Epidermal melanocyte (primary cell): ENCODE measurements at regions not wholly inside any gene's neighbourhood (a gene's known extent, or its start where the extent isn't known, plus 50 kb on each side); places are given as distances from the start of the nearest gene placed in this dataset.

Experiments used
- DNase-seq: peaks from one replicate; pipeline ENCODE4 v3.0.0; 2011; ENCODE audit warnings: low spot score; ENCODE audit not compliant: insufficient read length

DNA sequence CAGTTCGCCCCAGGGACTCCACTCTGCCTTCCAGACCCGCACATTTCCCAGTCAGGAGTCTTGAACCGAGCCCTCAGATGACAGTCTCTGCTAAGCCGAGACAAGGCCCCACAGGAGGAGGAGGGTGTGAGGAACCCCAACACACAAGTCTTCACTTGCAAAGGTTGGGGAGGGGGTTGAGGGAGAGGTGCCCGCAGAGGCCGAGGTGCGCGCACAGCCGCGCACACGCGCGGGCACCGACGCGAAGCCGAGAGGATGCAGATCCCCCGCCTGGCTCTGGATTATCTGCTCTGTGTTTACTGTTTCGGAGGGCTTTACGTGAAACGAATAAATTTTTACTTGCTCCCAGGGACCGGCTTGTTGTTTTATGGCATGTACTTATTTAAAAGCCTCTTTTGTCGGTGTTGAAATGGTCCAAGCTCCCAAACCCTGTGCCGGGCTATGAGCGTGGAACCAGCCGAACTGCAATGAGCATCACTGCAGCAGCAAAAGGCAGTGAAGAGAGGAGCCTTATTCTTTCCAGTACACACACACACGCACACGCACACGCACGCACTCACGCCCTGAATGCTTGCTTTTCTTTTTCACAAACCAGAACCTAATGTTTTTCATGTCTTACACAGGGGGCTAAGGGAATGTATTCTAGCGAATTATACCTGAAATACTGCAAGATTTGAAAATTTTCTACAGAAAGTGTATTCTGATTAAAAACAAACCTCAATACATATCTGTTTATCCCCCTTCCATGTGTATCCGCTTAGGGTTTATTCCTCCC lies 297.7 kb downstream of the PARP8 start:
- no peak for DNase-seq

DNA sequence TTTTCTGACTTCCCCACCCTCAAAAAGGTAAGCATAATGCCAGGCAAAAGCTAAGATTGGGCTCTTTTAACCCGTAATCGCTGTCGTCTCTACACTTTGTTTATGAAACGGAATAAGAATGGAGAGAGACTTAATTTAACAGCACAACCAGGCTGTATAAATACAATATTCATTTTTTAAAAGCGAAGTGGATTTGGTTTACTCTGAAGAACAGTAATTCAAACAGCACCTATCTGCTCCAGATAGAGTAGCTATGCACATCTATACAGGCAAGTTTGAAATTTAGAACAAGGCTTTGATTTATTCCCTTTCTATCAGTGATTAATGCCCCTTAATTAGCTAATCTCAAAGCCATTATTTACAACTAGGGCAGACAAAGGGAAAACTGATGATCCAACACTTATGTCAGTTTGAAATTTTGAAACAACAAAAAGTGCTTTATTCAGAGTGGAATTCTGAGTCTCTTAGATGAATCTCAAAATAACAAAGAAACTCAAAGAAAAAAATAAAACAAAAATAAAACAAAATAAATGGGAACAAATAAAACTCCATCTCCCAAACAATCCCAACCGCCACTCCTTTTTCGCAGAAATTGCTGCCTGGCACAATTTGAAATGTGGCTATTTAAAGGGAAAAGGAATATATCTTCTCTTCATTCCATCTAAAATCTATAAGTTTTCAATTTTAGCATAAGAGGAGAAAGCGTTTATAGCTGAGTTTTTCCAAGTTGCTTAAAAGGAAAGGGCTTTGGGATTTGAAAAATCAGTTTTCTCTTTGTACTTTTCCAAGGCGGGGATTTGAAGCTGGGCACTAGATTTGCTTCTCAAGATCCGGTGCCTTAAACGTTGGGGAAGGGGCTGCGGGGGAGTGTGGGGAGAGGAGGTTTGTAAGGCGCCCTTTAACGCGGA lies 298.6 kb downstream of the PARP8 start:
- no peak for DNase-seq

DNA sequence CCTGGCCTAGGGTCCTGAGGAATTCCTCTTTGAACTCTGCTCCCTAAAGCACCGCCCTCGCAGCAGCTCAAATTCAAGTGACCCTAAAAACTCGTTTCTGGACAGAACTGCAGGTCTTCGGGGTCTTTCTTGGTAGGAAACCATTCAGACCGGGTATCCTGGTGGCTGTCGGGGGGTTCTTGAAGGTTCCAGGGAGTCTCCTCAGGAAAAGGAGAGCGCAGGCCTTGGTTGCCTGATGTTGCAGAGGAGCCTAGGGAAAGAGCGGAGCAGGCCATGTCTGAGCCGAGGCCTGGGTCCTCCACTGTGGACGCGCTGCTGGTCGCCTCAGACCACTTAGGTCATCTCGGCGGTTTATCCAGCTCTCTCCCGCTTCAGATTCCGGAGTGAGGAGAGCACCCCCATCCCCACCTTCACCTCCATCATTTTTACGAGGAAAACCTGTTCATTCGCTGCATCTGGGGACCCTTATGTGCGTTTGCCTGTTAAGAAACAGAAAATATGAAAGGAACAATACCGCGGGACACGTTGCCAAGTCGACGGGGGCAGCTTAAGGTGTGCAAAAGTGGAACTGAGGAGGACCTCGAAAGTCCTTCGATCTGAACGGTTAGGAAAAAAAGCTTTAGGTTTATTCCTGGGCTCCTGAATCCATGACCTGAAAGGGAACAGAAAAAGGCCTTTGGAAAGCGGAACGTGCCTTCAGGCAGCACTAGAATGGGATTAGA lies 299.4 kb downstream of the PARP8 start:
- no peak for DNase-seq

DNA sequence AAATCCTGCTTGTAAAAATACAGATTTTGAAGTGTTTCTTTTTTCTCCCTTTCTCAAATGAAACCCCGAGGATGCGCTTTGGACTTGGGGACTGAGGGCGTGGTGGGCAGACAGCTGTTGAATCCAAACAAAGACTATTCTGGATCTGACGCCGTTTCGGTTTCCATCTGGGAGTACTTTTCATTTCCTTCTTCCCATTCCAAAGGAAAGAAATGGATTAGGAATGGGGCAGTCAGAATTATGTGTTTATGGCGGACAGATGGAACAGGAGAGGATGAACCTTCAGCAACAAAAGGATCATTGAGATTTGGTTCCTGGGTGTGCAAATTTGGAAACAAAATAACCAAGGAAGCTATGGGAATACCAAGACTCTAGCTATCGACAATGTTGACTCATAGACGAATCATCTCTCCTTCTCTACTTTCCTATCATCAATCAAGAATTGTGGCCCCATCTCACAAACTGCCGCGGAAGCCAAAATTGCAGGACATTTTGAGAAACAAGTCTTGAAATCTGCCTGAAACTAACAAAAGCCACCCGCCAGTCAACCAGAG lies 300.6 kb downstream of the PARP8 start:
- DNase-seq = no peak

DNA sequence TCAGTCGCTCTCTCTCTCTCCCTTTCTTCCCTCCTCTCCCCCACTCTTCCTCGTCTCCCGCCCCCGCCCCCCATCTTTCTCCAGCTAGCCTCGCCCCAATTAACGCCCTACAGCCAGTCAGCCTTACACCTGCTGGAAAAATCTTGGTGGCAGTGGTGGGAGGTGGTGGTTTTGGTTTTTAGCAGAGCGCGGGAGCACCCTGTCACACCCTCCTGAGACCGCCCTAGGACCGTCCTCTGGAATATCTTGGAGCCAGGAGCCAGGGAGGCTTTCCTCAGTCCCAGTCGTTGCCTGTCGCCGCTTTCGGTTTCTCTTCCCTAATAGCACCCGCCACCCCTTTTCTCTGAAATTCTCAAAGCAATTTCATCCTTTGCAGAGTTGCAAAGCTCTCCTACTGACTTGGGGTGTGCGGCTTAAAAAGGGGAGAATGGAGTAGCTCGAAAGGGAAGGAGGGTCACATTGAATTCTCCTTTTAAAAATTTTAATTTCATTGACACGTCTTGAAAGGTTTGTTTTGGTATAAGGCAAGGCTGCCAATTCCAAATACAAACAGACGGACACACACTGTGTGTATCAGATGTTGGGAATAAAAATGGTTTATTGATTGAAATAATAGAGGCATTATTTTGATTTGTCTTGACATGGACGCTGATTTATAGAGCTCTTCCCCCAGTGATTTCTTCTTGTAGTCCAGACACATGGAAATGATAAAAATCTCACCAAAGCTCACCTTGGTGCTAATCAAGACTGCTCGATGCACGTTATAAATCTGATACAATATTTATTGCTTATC lies 301.3 kb downstream of the PARP8 start:
- no peak for DNase-seq

DNA sequence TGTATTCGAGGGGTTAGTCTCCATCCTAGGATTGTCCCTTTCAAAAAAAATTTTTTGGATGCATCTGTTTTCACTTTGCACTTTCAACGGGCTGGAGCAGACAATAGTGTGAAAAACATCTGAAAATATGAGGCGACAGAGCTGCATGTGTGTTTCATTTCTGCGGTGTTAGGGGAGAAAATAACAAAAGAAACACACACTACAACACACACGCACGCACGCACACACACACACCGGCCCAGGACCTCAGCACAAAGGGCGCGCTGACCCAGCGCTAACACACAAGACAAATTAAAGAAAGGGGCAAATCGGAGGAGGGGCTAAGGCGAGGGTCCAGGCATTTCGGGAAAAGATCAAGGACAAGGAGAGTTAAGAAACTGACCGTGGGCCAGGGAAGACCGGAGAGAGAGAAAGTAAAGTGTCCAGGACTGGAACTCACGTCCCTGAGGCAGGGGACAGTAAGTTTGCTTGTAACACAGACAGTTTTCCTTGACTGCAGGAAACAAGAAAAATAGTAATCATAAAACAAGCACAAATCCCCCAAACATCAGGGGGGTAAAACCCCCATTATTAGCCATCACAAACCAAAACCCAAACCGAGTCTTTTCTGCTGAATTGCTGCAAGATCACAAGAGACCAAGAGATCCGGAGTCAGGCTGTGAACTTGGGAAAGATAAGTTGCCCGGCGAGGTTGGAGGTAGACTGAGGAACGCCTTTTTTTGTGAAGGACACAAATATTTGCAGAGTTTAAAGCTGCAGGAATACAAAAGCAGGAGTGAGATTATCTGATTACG lies 302.1 kb downstream of the PARP8 start:
- DNase-seq = no peak

DNA sequence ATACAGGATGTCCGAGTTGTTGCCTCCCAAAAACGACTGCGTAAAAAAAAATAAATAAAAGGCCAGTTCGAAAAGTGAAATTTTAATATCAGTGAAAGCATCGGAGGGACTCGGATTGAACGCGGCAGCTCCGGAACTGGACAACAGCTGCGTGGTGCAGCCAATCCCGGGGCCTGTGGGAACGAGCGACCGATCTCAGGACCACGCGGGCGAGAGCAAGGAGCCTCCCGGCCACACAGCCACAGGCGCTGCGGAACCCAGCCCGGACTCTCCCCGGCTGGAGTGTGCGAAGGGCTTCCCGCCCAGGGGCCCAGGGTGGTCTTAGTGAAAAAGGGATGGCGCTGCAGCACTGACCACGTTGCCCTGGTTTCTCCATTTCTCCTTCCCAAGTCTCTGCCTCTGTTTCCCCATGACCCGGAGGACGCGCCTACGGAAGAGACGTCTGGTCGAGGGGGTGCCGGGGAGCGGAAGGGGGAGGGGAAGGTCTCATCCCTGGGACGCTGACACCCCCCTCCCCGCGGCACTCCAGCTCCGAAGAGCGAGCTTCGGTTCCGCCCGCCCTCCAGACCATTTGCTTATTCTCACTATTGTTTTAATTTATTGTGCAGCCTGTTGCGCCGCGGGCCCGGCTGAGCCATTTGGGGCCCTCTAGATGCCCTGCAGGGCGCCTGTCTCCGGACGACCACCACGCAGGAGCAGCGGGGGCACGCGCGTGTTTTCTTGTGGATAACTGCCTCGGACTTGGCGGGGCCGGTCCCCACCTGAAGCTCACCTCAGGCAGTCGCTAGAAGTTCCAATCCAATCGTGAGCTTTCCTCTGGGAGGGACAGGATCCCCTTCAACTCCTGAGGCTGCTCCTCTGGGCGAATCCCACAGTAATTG lies 303.0 kb downstream of the PARP8 start:
- DNase-seq = no peak

DNA sequence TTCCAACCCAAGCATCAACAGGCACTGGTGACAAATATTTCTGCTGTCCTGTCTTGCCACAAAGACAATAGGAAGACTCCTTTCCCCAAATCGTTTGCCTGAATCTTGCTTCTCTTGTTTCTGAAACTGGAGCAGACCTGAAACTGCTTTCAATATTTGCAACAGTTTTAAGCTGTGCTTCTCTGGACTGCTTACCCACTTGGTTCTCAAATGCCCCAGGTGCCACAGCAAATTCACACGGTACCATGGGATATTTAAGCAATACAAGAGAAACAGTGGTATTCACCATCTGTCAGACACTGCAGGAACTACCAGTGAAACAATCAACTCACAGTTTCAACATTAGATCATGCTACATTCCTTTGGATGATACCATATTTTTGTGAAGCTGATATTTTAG lies 309.4 kb downstream of the PARP8 start:
- DNase-seq = no peak

DNA sequence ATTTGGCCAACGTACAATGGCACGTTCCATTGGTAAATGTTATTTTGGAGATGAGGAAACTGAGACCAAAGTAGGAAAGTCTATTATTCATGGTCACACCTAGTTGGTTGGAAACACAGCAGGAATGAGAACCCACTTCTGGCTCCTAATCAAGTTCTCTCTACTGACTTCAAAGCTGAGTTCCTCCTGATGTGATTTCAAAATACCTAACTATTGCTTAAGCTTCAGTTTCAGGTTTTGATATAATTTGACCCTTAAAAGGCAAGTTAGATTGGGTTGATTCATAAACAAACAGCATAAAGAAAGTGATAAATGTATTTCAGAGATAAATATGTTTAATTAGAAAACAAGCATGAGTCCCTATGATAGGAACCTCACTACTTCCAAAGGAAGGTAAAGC lies 312.5 kb downstream of the PARP8 start:
- DNase-seq = no peak

DNA sequence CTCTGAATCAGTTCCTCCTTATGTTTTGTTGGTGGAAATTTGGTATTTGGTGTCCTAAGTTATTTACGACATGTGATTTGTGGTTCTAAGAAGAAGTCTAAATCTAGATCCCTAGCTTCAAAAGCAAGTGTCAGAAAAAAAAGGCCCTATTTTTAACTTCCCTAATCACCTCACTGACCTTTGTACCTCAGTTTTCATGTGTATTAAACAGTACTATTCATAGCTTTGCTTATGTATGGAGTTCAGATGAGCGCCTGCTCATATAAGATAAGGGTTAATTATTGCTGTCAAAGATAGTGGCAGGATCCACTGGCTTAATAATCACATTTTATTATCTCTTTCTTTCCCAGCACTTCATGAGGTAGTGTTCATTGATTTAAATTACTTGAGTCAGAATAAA lies 318.2 kb downstream of the PARP8 start:
- DNase-seq = no peak

DNA sequence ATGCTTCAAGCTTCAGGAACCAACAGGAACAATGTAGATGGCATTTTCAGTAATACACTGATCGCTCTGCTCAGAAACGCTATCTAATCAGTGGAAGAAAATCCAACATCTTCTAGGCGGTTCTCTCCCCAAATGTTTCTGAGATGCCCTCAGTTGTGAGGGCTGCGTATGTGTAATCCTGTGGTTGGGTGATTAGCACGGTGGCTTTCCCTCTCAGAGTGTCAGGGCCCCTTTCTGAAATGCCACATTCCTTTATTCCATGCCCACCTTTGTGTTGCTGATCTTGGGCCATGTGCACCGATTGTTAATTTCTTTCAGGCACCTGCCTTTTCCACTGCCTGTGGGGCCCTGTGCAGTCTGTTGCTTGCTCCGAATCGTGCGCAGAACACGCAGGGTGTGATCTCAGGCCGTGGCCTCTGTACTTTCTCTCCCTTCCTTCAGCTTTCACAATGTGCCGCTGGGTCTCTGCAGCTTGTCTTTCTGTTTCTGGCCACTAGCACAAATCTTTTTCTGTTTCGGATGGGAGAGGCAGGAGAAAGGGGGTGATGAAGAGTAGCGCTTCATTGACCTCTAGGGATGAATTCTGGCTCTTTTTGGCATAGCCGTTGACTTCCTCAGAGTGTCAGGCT lies 324.0 kb downstream of the PARP8 start:
- no peak for DNase-seq

DNA sequence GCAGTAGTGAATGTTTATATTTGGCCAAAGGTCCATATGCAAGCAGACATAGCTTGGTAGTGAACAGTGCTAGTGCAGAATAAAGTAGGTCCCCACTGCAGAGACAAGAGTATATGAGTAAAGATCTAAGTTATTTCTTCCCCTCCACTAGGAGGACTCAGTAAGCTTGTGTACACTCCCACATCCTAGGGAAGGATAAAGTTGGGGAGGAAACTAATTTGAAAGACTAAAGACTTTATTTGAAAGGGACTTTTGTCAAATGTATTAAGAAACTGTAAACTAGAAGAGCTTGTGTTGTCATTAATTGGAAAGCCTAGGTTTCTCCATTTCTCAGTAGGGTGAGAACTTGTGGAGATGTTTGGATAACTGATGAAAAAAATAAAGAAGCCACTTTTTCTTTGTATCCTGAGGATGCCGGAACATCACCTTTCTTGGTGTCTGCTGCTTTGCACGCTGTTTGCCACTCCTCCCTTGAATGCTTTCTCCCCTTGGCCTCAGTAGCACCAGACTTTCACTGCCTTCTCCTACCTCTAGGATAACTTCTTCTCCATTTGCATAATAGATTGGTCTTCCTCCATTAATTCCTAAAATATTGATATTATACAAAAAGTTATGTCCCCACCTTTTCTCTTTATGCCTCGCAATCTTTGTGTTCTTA lies 329.0 kb downstream of the PARP8 start:
- no peak for DNase-seq

DNA sequence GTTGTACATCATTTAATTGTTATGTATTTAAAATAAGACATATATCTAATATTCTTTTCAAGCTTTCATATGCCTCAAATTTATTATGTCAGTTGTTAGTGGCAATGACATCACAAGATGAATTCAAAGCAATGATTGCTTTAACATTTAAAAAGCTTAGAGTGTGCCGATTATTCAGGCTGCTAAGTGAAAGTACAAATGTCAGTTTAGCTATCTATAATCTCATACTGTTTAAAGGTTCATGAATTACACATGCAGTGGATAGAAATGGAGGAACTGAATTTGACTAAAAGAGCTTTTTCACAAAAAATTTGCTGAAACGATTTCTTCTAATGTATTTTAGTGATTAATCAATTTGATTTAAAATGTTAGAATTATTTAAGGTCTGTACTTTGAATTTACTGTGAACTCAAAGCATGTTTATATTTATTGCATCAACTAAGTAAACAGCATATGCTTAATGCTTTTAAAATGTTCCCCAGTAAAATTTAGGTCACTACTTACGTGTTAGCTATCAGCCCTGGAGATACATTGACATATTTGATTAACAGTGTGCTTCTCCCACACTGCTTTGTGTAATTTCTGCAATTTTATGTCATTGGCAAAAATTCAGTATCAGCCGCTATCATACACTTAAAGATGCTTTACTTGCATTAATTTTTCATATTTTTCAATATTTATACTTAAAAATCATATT lies 334.9 kb downstream of the PARP8 start:
- no peak for DNase-seq

DNA sequence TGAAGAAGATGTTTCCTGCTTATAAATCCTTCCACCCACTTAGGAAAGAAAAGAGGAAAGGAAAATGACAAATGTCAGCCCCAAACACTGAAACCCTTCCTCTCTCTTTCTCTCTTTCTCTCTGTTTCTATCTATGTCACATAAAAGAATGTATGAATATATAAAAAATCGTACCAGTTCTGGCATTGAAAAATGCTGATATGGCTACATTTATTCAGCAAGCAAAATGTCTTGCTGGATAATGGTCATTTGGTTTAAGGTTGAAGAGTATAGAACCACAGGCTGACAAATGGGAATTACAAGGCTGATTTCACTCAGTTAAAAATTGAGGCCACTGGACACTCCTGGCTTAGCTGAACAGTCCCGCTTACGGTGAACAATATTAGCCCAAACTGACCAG lies 335.9 kb downstream of the PARP8 start:
- no peak for DNase-seq

DNA sequence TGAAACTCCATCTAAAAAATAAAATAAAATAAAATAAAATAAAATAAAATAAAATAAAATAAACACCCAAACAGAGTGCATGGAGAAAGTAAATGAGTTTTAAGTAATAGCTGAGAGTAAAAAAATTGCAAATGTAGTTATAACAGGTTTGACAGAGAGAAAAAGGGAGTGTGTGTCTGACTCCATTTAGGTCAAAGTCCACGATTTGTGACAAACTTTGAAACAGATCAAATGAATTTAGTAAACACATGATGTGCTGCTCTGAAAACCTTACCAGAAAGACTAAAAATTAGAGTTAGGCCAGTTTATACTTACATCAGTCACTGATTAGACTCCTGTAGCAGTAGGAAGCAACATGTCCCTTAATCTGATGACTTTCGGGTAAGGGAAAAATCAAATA lies 346.6 kb downstream of the PARP8 start:
- no peak for DNase-seq

DNA sequence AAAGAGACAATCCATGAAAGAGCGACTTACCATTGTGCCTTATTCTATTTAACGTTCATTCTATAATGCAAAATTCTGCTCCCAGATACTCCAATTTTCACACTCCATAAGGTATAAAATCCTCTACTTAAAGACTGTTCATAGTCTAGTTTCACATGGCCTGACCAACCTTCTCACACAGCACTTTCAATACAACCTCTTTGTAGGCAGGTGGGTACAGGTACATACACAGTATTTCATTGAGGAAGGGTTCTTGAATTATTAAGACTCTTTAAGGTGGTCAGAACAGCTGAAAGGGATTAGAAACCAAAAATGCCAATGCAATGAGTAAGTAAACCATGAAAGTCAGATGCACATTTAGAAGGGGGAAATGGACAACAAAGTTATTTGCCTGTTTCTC lies 352.0 kb downstream of the PARP8 start:
- no peak for DNase-seq

DNA sequence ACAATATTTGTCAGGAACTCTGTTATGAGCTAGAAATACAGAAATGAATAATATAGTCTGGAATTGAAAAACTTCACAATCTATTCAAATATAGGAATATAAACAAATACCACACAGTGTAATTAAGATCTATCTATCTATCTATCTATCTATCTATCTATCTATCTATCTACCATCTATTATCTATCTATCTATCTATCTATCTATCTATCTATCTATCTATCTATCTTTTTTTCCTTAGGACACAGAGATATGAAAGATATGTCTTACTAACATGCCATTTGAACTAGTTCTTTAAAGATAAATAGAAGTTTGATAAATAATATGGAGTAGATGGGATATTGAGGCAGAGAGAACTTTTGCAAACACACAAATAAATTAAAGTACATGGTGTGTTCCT lies 357.8 kb downstream of the PARP8 start:
- no peak for DNase-seq

DNA sequence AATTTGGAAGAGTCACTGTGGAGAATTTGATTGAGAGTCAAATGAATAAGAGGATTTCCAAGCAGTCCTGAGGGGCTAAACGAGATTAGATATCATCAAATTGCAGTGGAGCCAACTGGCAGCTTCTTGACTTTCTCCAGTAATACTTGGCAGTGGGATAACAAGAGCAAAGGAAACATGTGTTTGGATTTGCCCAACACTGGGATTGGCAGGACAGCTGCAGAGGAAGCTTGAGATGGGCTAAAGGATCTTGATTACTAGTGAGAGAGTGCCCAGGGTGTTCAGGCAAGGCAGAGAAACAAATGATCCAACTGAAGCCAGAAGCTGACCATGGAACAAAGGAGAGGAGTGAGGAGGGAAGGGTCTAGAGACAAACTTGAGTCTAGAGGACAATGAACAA lies 356.0 kb upstream of the ISL1 start:
- no peak for DNase-seq
